NB4 (cell line): ENCODE measurements at regions not wholly inside any gene's neighbourhood (a gene's known extent, or its start where the extent isn't known, plus 50 kb on each side); places are given as distances from the start of the nearest gene placed in this dataset.
"Not testable (repeated sequence)": the region's sequence is repeated elsewhere in the genome, so short reads cannot be mapped to it uniquely, and the experiment has no call there.

Experiments
- DNase-seq: peaks from one replicate; pipeline ENCODE4 v3.0.0; 2010; ENCODE audit warnings: low read depth
- H3K4me3 ChIP-seq: one replicate; pipeline ENCODE4 v1.5.1; 2011; ENCODE audit warnings: mild to moderate bottlenecking, low read depth, low read length, moderate library complexity
- CTCF ChIP-seq: IDR thresholded peaks from one replicate; pipeline ENCODE4 v1.5.1; 2012; ENCODE audit warnings: low read depth, low read length
- MAX ChIP-seq: IDR thresholded peaks from 2 replicates; pipeline ENCODE4 v1.6.1; 2011; ENCODE audit warnings: low read depth, low read length
- MYC ChIP-seq: IDR thresholded peaks from 2 replicates; pipeline ENCODE4 v1.6.1; 2011; ENCODE audit warnings: low read depth, low read length
- POLR2A ChIP-seq: IDR thresholded peaks from 2 replicates; pipeline ENCODE4 v1.6.1; 2011; ENCODE audit warnings: mild to moderate bottlenecking; ENCODE audit not compliant: insufficient read length; ENCODE audit errors: extremely low read depth

GRCh38 chrX:101744085-101744484, 84.4 kb upstream of the ARMCX2 start:
- TF ChIP-seq MAX (no peak), CTCF (no peak), POLR2A (no peak), MYC (no peak)
- no peak for DNase-seq
- H3K4me3 ChIP-seq, result no peak overlapping the region

- DNase-seq, result no peak
- H3K4me3 ChIP-seq, result no peak overlapping the region
- no peak for TF ChIP-seq MAX
- no peak for TF ChIP-seq POLR2A
- TF ChIP-seq CTCF, result no peak
- no peak for TF ChIP-seq MYC
These were observed 81.0 kb upstream of the ARMCX2 start for GRCh38 chrX:101740642-101741041.

- H3K4me3 ChIP-seq, DNase-seq: not testable (repeated sequence)
These were observed 79.2 kb upstream of the ARMCX2 start for GRCh38 chrX:101738867-101739266.

GRCh38 chrX:101738411-101738810, 78.8 kb upstream of the ARMCX2 start:
- DNase-seq, H3K4me3 ChIP-seq: not testable (repeated sequence)

GRCh38 chrX:101736651-101737050, 77.0 kb upstream of the ARMCX2 start:
- TF ChIP-seq CTCF, result no peak
- H3K4me3 ChIP-seq, result no peak overlapping the region
- DNase-seq, result no peak

GRCh38 chrX:101732870-101733269, 73.2 kb upstream of the ARMCX2 start:
- no peak for TF ChIP-seq POLR2A
- no peak for TF ChIP-seq MAX
- TF ChIP-seq CTCF, result no peak
- TF ChIP-seq MYC, result no peak
- H3K4me3 ChIP-seq, result no peak overlapping the region
- no peak for DNase-seq

GRCh38 chrX:101729986-101730385, 70.3 kb upstream of the ARMCX2 start:
- TF ChIP-seq MAX, result no peak
- TF ChIP-seq CTCF, result no peak
- no peak for TF ChIP-seq POLR2A
- no peak for TF ChIP-seq MYC
- no peak for DNase-seq
- no peak overlapping the region for H3K4me3 ChIP-seq
